ENCODE measurements at regions not wholly inside any gene's neighbourhood (a gene's known extent, or its start where the extent isn't known, plus 50 kb on each side); places are given as distances from the start of the nearest gene placed in this dataset.
"Not testable (repeated sequence)": the region's sequence is repeated elsewhere in the genome, so short reads cannot be mapped to it uniquely, and the experiment has no call there.

- no peak for DNase-seq (ENCODE audit: low read depth in 6 of 9, low spot score in 9 of 9)
- H3K36me3 ChIP-seq (ENCODE audit: control insufficient read depth in 2 of 2, insufficient read depth in 2 of 2, low read length in 1 of 2) = no peaks in the 10 kb centered on the region
- WGBS = 90% methylated on average over 6 of the region's 6 CpGs
- no peak overlapping the region for H3K4me3 ChIP-seq (ENCODE audit: low read length in 2 of 2)
- no peaks in the 10 kb centered on the region for H3K27me3 ChIP-seq (ENCODE audit: control insufficient read depth in 2 of 2, insufficient read depth in 1 of 2, low read length in 1 of 2)
- no peak overlapping the region for H3K27ac ChIP-seq (ENCODE audit: low read depth in 1 of 2, low read length in 1 of 2)
- no peaks in the 10 kb centered on the region for H3K9me3 ChIP-seq (ENCODE audit: control insufficient read depth in 2 of 2, insufficient read depth in 1 of 2, low read length in 1 of 2)
- H3K4me1 ChIP-seq (ENCODE audit: control insufficient read depth in 2 of 2, insufficient read depth in 2 of 2, low read length in 2 of 2) = peaks cover 0 to 17% of the 10 kb centered on the region in 2 donors
Measured at GRCh38 chr6:137977206-137977605, 110.1 kb downstream of the TNFAIP3 start.

- no peaks in the 10 kb centered on the region for H3K9me3 ChIP-seq (ENCODE audit: control insufficient read depth in 2 of 2, insufficient read depth in 1 of 2, low read length in 1 of 2)
- H3K27ac ChIP-seq (ENCODE audit: low read depth in 1 of 2, low read length in 1 of 2) = no peak overlapping the region
- H3K36me3 ChIP-seq (ENCODE audit: control insufficient read depth in 2 of 2, insufficient read depth in 2 of 2, low read length in 1 of 2) = no peaks in the 10 kb centered on the region
- no peak overlapping the region for H3K4me3 ChIP-seq (ENCODE audit: low read length in 2 of 2)
- 83% methylated on average over 3 of the region's 3 CpGs for WGBS
- DNase-seq (ENCODE audit: low read depth in 6 of 9, low spot score in 9 of 9) = no peak
- peaks cover 0 to 22% of the 10 kb centered on the region in 2 donors for H3K4me1 ChIP-seq (ENCODE audit: control insufficient read depth in 2 of 2, insufficient read depth in 2 of 2, low read length in 2 of 2)
- H3K27me3 ChIP-seq (ENCODE audit: control insufficient read depth in 2 of 2, insufficient read depth in 1 of 2, low read length in 1 of 2) = no peaks in the 10 kb centered on the region
Measured at GRCh38 chr6:137977814-137978213, 110.8 kb downstream of the TNFAIP3 start.

GRCh38 chr6:137978252-137978896, 111.3 kb downstream of the TNFAIP3 start:
- H3K9me3 ChIP-seq (ENCODE audit: control insufficient read depth in 2 of 2, insufficient read depth in 1 of 2, low read length in 1 of 2) = no peaks in the 10 kb centered on the region
- WGBS = 93% methylated on average over 8 of the region's 8 CpGs
- no peak for DNase-seq (ENCODE audit: low read depth in 6 of 9, low spot score in 9 of 9)
- H3K4me3 ChIP-seq (ENCODE audit: low read length in 2 of 2) = no peak overlapping the region
- H3K27me3 ChIP-seq (ENCODE audit: control insufficient read depth in 2 of 2, insufficient read depth in 1 of 2, low read length in 1 of 2) = no peaks in the 10 kb centered on the region
- H3K4me1 ChIP-seq (ENCODE audit: control insufficient read depth in 2 of 2, insufficient read depth in 2 of 2, low read length in 2 of 2) = peaks cover 0 to 28% of the 10 kb centered on the region in 2 donors
- no peak overlapping the region for H3K27ac ChIP-seq (ENCODE audit: low read depth in 1 of 2, low read length in 1 of 2)
- no peaks in the 10 kb centered on the region for H3K36me3 ChIP-seq (ENCODE audit: control insufficient read depth in 2 of 2, insufficient read depth in 2 of 2, low read length in 1 of 2)

DNA sequence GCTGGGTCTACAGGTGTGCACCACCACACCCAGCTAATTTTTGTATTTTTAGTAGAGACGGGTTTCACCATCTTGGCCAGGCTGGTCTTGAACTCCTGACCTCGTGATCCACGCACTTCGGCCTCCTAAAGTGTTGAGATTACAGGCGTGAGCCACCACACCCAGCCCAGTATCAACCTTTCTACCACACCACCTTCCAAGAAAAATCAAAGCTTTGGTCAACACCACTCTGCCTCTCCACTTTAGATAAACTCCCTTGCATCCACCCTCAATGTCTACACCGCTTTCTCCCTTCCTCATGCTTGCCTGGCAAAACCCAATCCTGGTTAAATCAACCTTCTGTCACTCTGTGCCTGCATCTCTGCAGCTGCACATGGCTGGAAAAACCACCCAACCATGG, 112.2 kb downstream of the TNFAIP3 start:
- H3K4me3 ChIP-seq (ENCODE audit: low read length in 2 of 2); H3K27ac ChIP-seq (ENCODE audit: low read depth in 1 of 2, low read length in 1 of 2); H3K27me3 ChIP-seq (ENCODE audit: control insufficient read depth in 2 of 2, insufficient read depth in 1 of 2, low read length in 1 of 2); DNase-seq (ENCODE audit: low read depth in 6 of 9, low spot score in 9 of 9); H3K36me3 ChIP-seq (ENCODE audit: control insufficient read depth in 2 of 2, insufficient read depth in 2 of 2, low read length in 1 of 2); H3K9me3 ChIP-seq (ENCODE audit: control insufficient read depth in 2 of 2, insufficient read depth in 1 of 2, low read length in 1 of 2): not testable (repeated sequence)
- H3K4me1 ChIP-seq (ENCODE audit: control insufficient read depth in 2 of 2, insufficient read depth in 2 of 2, low read length in 2 of 2) = peaks cover 0 to 29% of the 10 kb centered on the region in 2 donors
- 99% methylated on average over 6 of the region's 6 CpGs for WGBS

DNA sequence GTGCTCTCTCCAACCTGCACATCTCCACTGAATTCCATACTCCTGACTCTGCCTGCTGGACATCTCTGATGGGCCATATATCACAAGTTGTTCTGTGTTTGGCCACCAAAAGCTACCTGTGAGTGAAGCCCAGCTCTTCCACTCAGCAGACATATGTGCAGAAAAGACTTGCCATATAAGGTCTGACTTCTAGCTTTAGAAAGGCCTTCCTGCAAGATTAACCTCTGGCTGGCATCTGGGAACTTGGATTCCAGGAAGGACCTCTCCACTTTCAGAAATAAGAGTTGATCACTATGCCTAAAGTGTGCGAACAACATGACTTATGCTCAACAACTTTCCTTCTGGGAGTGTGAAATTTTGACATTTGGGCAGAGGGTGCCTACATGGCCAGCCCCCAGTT, 113.7 kb downstream of the TNFAIP3 start:
- H3K4me1 ChIP-seq (ENCODE audit: control insufficient read depth in 2 of 2, insufficient read depth in 2 of 2, low read length in 2 of 2) = peaks cover 0 to 22% of the 10 kb centered on the region in 2 donors
- H3K27me3 ChIP-seq (ENCODE audit: control insufficient read depth in 2 of 2, insufficient read depth in 1 of 2, low read length in 1 of 2) = no peaks in the 10 kb centered on the region
- no peak overlapping the region for H3K27ac ChIP-seq (ENCODE audit: low read depth in 1 of 2, low read length in 1 of 2)
- H3K36me3 ChIP-seq (ENCODE audit: control insufficient read depth in 2 of 2, insufficient read depth in 2 of 2, low read length in 1 of 2) = no peaks in the 10 kb centered on the region
- no peak overlapping the region for H3K4me3 ChIP-seq (ENCODE audit: low read length in 2 of 2)
- H3K9me3 ChIP-seq (ENCODE audit: control insufficient read depth in 2 of 2, insufficient read depth in 1 of 2, low read length in 1 of 2) = no peaks in the 10 kb centered on the region
- no peak for DNase-seq (ENCODE audit: low read depth in 6 of 9, low spot score in 9 of 9)
- WGBS = 97% methylated on average over 1 of the region's 1 CpG

- no peak for DNase-seq (ENCODE audit: low read depth in 6 of 9, low spot score in 9 of 9)
- WGBS = 95% methylated on average over 3 of the region's 3 CpGs
Measured at GRCh38 chr6:137981758-137982157, 114.7 kb downstream of the TNFAIP3 start.

GRCh38 chr6:137982418-137983189, 115.5 kb downstream of the TNFAIP3 start:
- Histone ChIP-seq H3K4me1 (ENCODE audit: control insufficient read depth in 2 of 2, insufficient read depth in 2 of 2, low read length in 2 of 2) (peaks cover 0 to 16% of the 10 kb centered on the region in 2 donors), H3K27me3 (ENCODE audit: control insufficient read depth in 2 of 2, insufficient read depth in 1 of 2, low read length in 1 of 2) (no peaks in the 10 kb centered on the region), H3K4me3 (ENCODE audit: low read length in 2 of 2) (no peak overlapping the region), H3K36me3 (ENCODE audit: control insufficient read depth in 2 of 2, insufficient read depth in 2 of 2, low read length in 1 of 2) (no peaks in the 10 kb centered on the region), H3K27ac (ENCODE audit: low read depth in 1 of 2, low read length in 1 of 2) (no peak overlapping the region), H3K9me3 (ENCODE audit: control insufficient read depth in 2 of 2, insufficient read depth in 1 of 2, low read length in 1 of 2) (no peaks in the 10 kb centered on the region)
- DNase-seq (ENCODE audit: low read depth in 6 of 9, low spot score in 9 of 9) = peak in 1 of 9 donors; percentile 35
- 75% methylated on average over 12 of the region's 12 CpGs for WGBS

More at GRCh38 chr6:137981758-137982157, 114.7 kb downstream of the TNFAIP3 start:
- Histone ChIP-seq H3K4me1 (ENCODE audit: control insufficient read depth in 2 of 2, insufficient read depth in 2 of 2, low read length in 2 of 2) (peaks cover 0 to 18% of the 10 kb centered on the region in 2 donors), H3K4me3 (ENCODE audit: low read length in 2 of 2) (no peak overlapping the region), H3K27ac (ENCODE audit: low read depth in 1 of 2, low read length in 1 of 2) (no peak overlapping the region), H3K27me3 (ENCODE audit: control insufficient read depth in 2 of 2, insufficient read depth in 1 of 2, low read length in 1 of 2) (no peaks in the 10 kb centered on the region), H3K36me3 (ENCODE audit: control insufficient read depth in 2 of 2, insufficient read depth in 2 of 2, low read length in 1 of 2) (no peaks in the 10 kb centered on the region), H3K9me3 (ENCODE audit: control insufficient read depth in 2 of 2, insufficient read depth in 1 of 2, low read length in 1 of 2) (no peaks in the 10 kb centered on the region)

DNA sequence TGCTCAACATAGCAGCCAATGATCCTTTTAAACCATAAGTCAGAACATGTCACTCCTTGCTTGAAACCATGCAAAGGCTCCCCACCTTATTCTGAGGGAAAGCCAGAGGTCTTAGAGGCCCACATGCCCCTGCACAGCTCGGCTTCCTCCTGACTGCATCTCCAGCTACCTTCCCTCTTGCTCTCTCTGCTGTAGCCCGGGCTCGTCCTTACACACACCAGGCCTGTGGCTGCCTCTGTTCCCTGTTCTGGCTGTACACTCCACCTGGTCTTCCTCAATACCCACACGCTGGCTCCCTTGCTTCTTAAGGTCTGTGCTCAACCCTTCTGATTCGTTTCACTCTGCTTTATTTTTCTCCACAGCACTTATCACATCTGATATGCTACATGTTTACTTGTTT, 116.2 kb downstream of the TNFAIP3 start:
- peaks cover 0 to 16% of the 10 kb centered on the region in 2 donors for H3K4me1 ChIP-seq (ENCODE audit: control insufficient read depth in 2 of 2, insufficient read depth in 2 of 2, low read length in 2 of 2)
- H3K36me3 ChIP-seq (ENCODE audit: control insufficient read depth in 2 of 2, insufficient read depth in 2 of 2, low read length in 1 of 2) = no peaks in the 10 kb centered on the region
- 94% methylated on average over 5 of the region's 5 CpGs for WGBS
- no peak for DNase-seq (ENCODE audit: low read depth in 6 of 9, low spot score in 9 of 9)
- H3K9me3 ChIP-seq (ENCODE audit: control insufficient read depth in 2 of 2, insufficient read depth in 1 of 2, low read length in 1 of 2) = no peaks in the 10 kb centered on the region
- no peak overlapping the region for H3K27ac ChIP-seq (ENCODE audit: low read depth in 1 of 2, low read length in 1 of 2)
- no peaks in the 10 kb centered on the region for H3K27me3 ChIP-seq (ENCODE audit: control insufficient read depth in 2 of 2, insufficient read depth in 1 of 2, low read length in 1 of 2)
- H3K4me3 ChIP-seq (ENCODE audit: low read length in 2 of 2) = no peak overlapping the region

- no peak for DNase-seq (ENCODE audit: low read depth in 6 of 9, low spot score in 9 of 9)
- 91% methylated on average over 4 of the region's 4 CpGs for WGBS
- Histone ChIP-seq H3K4me1 (ENCODE audit: control insufficient read depth in 2 of 2, insufficient read depth in 2 of 2, low read length in 2 of 2) (no peaks in the 10 kb centered on the region), H3K36me3 (ENCODE audit: control insufficient read depth in 2 of 2, insufficient read depth in 2 of 2, low read length in 1 of 2) (no peaks in the 10 kb centered on the region), H3K9me3 (ENCODE audit: control insufficient read depth in 2 of 2, insufficient read depth in 1 of 2, low read length in 1 of 2) (no peaks in the 10 kb centered on the region), H3K27me3 (ENCODE audit: control insufficient read depth in 2 of 2, insufficient read depth in 1 of 2, low read length in 1 of 2) (no peaks in the 10 kb centered on the region), H3K4me3 (ENCODE audit: low read length in 2 of 2) (no peak overlapping the region), H3K27ac (ENCODE audit: low read depth in 1 of 2, low read length in 1 of 2) (no peak overlapping the region)
Measured at GRCh38 chr6:137989664-137990063, 117.6 kb downstream of the PERP start.
